IPS-NIHi7 (cell line): ENCODE measurements at regions not wholly inside any gene's neighbourhood (a gene's known extent, or its start where the extent isn't known, plus 50 kb on each side); places are given as distances from the start of the nearest gene placed in this dataset.
A peak's percentile ranks its signal among the peaks of the same experiment; 100 is the strongest.

Source experiments
- DNase-seq: peaks from one replicate; pipeline ENCODE4 v3.0.0; 2012; ENCODE audit warnings: mixed read lengths; ENCODE audit errors: extremely low spot score

DNA sequence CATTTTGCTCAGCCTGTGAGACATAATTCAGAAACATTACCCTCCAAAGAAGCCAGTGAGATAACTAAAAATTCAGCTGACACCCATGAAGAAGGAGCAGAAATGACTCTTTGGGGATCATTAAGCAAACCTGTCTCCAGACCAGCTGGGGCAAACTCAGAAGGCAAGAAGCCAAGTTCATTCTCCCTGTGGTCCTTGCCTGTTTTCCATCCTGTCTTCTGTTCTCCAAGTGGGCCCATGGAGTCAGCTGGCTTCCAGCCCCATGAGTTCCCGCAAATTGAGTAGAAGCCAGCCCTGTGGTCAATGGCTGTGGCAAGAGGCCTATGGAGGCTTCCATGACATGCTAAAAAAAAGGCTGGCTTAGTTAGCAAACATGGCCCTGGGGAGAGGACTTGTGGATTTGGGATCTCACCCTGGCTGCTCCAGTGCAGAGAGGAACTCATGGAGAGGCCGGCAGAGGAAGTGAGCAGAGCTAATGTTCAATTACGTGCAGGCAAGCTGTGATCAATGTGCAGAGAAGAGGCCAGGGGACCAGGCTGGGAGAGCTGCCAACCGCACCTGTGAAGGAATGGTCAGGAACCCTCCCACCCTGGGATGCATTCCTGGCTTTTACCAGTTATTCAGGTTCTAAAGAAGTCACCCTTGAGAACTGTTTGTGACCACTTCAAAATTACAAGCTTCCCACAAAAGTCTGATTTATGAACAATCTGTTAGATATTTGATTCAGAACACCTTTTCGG is 229.1 kb downstream of the TSHZ3 start:
- DNase-seq = no peak

- no peak for DNase-seq
Observed at GRCh38 chr19:31118986-31119385, 230.2 kb downstream of the TSHZ3 start.

- DNase-seq = no peak
Observed at GRCh38 chr19:31118287-31118955, 230.8 kb downstream of the TSHZ3 start.

GRCh38 chr19:31114585-31114984 is 234.7 kb downstream of the TSHZ3 start:
- no peak for DNase-seq

DNA sequence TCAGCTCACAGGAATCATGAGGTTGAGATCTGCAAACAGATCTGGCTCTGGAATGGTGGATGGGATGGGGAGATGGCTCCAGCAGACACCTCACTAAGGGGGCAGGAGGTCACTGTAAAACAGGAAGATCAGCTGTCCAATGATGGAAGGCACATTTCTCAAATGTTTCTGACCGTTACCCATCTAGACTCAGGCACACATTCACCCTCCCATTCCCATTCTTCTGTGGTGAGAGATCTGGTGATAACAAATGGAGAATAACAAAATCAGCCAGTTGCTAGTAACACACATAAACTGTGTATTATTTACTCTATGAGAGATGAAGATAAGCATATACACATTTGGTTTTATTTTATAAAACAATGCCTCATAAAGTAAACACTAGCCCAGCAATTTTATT is 235.9 kb downstream of the TSHZ3 start:
- no peak for DNase-seq

- no peak for DNase-seq
Observed at GRCh38 chr19:31112158-31112557, 237.1 kb downstream of the TSHZ3 start.

GRCh38 chr19:31111741-31112140 is 237.5 kb downstream of the TSHZ3 start:
- DNase-seq = no peak

DNA sequence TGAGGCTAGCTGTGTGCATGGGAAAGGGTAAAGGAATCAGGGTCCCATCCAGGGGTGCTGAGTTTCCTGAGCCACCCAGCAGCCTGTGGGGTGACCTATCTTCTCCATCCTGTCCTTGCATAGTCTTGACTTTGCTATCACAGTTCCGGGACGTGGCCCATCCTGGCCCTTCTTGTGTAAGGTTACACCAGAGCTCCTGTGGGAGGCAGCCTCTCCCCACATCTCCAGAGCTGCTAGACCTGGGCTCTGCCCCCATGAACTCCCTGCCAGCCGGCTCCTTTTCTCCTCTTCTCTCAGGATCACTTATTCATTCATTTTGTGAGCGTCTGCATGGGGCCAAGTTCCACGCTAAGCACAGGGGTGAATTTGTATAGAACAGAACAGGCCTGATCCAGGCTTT is 238.9 kb downstream of the TSHZ3 start:
- peak; percentile 62 for DNase-seq

DNA sequence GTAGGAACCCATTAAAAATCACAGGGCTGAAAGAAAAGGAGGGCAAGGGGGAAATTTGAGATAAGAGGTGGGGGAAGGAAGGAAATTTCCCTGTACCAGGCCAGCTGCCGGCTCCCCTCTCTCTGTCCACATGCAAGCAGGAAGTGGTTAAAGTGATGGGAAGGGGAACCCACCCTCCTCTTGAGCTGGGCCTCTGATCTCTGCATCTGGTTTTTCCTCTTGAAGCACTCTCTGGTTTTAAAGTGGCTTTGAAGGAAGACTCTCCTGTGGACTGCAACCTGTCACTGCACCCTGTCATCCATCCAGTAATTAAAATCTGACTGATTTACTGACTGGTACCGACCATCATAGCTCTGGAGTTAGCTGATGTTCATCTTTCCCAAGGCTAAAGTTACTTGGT is 239.6 kb downstream of the TSHZ3 start:
- DNase-seq = no peak

DNA sequence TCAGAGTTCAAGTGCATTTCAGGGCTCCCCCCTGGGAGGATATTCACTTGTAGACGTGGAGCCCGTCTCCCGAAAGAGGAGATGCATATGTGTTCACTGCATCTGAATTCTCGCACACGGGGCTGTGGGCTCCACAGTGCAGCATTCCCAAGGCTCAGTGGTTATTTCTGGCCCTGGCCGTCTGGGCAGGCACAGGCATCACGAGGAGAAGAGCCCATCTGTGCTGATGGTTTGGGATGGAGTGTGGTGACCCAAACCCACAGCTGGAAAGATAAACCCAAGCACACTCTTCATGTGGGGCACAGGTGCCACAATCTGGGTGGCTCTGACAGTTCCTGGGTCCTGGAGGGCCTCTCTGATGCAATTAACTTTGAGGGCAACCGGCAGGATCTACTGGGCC is 242.1 kb downstream of the TSHZ3 start:
- no peak for DNase-seq

- no peak for DNase-seq
Observed at GRCh38 chr19:31105761-31106160, 243.5 kb downstream of the TSHZ3 start.

DNA sequence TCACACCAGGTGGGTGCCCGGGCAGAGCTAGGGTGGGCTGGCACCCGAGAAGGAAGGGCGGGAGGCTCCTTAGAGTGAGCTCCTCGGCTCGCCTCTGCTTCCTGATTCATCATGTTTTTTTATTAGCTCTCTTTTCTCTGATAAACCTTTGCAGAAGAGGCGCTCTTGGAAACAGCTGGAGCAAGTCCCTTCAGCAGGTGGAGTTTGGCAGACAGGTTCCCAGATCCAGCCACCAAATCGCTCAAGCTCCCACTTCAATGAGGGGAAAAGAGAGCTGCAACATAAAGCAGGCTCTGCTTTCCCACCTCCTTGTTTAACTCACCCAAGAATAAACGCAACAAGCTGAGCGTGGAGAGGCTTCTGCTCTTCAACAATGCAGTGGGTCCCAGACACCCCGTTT is 244.8 kb downstream of the TSHZ3 start:
- DNase-seq = no peak

DNA sequence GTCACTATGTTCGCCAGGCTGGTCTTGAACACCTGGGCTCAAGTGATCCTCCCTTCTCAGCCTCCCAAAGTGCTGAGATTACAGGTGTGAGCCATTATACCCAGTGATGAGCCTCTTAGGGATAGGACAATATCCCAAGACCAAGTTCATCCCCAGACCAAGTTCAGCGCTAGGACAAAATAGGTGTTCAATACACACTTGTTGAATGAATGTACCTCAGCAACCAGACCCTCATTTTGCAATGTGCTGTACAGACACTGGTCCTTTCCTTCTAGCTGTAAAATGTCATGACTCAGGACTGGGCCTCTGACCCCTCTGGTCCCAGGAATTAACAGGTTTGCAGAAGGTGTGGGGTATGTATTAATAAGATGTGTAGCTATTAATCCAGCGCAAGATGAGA is 246.0 kb downstream of the TSHZ3 start:
- DNase-seq = no peak

GRCh38 chr19:31102674-31103073 is 246.6 kb downstream of the TSHZ3 start:
- DNase-seq = no peak

DNA sequence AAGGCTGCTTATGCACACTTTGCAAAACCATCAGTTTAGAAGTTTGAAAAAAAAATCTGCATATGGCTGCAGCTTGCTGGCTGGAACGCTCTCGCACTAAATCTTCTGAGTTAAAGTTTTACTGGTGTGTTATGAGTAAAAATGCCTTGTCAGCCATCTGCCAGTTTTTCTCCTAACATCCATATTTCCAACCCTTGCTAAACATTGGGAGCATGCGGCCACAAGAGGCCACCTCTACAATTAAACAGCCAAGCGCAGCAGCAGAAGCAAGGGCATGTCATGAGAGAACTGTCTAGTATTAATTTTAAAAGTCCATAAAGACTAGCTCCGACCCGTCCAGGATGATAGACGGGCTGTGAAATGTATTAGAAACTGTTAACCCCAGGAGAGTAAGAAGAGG is 248.3 kb downstream of the TSHZ3 start:
- DNase-seq = no peak

GRCh38 chr19:31100206-31100590 is 249.0 kb downstream of the TSHZ3 start:
- no peak for DNase-seq

- no peak for DNase-seq
Observed at GRCh38 chr19:31099515-31100205, 249.6 kb downstream of the TSHZ3 start.

DNA sequence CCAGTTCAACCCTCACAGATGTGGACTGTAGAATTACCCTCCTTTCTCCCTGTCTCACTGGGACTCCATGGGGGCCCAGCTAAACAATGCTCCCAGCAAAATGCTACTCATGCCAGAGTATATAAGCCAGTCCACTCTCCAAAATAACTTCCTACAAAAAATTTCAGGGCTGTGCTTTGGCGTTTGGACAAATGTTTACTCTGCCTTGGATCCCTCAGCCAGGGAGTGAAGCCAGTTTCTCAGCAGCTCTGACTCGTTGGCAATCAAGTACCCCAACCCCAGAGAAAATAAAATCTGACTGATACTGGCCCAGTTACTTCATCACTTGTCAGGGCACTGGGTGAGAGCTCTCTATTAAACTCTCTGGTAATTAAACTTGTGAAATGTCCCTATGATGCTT is 250.4 kb downstream of the TSHZ3 start:
- no peak for DNase-seq

GRCh38 chr19:31096935-31097545 is 252.2 kb downstream of the TSHZ3 start:
- DNase-seq = no peak

DNA sequence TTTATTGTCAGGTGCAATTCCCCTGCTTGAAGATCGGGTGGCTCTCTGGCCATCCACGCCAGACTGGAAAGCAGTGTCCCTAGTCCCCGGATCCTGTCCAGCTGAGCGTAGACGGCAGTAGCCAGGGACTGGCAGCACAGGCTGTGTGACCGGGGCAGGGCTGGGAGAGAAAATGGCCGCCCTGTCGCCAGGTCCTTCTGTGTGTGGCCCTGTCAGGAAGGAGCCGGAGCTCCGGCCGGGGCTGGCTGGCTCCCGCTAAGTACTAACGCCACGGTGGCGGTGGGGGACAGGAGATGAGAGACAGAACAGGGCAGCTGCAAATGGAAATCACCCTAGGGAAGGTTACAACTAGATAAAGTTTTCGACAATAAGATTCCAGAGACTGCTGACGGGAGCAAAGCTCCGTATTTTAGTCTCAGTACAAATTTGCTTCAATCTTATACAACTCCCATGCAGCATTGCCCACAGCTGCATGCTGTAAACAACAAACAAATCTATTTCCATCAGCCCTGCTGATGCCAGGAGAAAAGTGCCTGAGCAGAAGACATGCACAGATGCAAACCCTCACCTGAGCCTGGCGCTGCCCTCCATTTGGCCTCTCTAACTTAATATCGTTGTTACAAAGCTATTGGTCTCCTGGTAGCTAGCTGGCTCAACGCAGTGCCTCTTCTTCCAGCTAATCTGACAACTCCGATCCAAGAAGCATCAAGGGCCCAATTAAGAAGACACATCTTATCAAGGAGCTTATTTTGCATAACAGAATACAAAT is 253.0 kb downstream of the TSHZ3 start:
- DNase-seq = no peak

DNA sequence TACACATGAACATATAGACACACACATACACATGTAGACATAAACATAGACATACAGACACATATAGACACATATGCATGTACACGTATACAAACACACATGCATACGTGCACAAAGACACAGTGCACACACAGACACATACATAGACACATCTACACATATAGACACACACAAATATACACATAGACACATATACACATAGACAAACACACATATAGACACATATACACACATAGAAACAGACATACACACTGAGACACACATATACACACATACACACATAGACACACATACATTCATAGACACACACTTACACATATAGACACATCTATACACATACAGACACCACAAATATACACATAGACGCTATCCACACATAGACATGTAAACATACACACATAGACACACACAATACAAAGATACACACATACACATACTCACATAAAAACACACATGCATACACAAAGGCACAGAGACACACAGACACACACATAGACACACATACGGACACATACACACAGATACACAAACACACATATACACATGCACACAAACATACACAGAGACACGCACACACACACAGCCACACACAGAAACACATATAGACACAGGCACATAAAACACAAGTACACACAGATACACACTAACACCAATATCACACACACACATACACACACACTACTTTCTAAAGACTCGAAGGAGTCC is 254.0 kb downstream of the TSHZ3 start:
- DNase-seq = no peak
